ENCODE measurements at regions not wholly inside any gene's neighbourhood (a gene's known extent, or its start where the extent isn't known, plus 50 kb on each side); places are given as distances from the start of the nearest gene placed in this dataset.

DNA sequence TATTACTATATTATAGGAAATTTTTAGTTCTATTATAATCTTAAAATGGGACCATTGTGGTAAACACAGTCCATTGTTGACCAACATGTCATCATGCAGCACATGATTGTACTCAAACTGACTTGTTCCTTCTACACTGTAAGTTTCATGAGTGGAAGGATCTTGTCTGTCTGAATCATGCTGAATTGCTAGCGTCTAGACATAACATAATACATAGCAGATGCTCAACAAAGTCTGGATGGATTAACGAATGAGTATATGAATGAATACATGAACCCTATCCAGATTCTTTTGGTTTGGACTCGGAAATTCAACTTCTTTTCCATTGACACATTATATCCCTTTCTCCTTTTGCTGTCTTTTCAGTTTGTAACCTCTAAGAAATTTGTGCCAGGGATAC, 429.2 kb upstream of the SGCD start:
- Histone ChIP-seq H3K4me3 (ENCODE audit: low read depth, low read length) (no peak overlapping the region), H3K27ac (no peak overlapping the region), H3K27me3 (ENCODE audit: insufficient read depth, low read depth, severe bottlenecking) (no peaks in the 10 kb centered on the region), H3K36me3 (no peaks in the 10 kb centered on the region), H3K9me3 (ENCODE audit: severe bottlenecking) (no peaks in the 10 kb centered on the region)
- no peak for DNase-seq
- no peak for TF ChIP-seq CTCF (IDR thresholded peaks at IDR 0.05; ENCODE audit: low read depth, low read length)

- Histone ChIP-seq H3K27me3 (ENCODE audit: insufficient read depth, low read depth, severe bottlenecking) (no peaks in the 10 kb centered on the region), H3K36me3 (no peaks in the 10 kb centered on the region), H3K27ac (no peak overlapping the region), H3K9me3 (ENCODE audit: severe bottlenecking) (no peaks in the 10 kb centered on the region), H3K4me3 (ENCODE audit: low read depth, low read length) (no peak overlapping the region)
- DNase-seq: no peak
- no peak for TF ChIP-seq CTCF (IDR thresholded peaks at IDR 0.05; ENCODE audit: low read depth, low read length)
Observed at GRCh38 chr5:155898284-155898683, 428.7 kb upstream of the SGCD start.

DNA sequence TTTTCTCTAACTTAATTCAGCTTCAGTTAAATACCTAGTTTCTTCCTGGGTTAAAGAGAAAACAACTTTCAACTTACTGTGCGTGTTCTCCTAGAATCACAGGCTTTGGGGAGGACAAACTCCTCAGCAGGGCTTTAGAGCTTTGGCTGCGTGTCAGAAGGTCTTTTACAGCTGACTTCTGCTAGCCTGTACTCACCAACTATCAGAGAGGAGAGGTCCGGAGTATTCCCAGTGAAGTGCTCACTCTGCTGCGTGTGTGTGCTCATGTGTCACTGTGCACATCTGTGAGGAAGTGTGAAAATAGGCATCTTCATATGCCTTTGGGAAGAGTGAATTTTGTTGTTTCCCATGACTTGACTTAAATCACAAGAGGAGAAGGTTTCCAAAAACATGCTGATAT, 423.2 kb upstream of the SGCD start:
- Histone ChIP-seq H3K27me3 (ENCODE audit: insufficient read depth, low read depth, severe bottlenecking) (no peaks in the 10 kb centered on the region), H3K27ac (no peak overlapping the region), H3K4me3 (ENCODE audit: low read depth, low read length) (no peak overlapping the region), H3K36me3 (no peaks in the 10 kb centered on the region), H3K9me3 (ENCODE audit: severe bottlenecking) (no peaks in the 10 kb centered on the region)
- DNase-seq: no peak
- no peak for TF ChIP-seq CTCF (IDR thresholded peaks at IDR 0.05; ENCODE audit: low read depth, low read length)

DNA sequence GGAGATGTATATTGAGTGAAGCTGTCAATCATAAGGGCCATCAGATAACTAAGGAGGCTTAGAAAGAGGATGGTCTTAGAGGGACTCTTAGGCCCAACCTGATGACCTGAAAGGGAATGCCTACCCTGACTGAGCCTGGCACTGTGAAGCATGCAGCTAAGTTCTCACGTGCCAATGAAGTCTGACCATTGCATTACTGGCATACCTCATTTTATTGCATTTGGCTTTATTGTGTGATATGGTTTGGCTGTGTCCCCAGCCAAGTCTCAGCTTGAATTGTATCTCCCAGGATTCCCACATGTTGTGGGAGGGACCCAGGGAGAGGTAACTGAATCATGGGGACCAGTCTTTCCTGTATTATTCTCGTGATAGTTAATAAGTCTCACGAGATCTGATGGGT, 421.6 kb upstream of the SGCD start:
- Histone ChIP-seq H3K27ac (no peak overlapping the region), H3K36me3 (no peaks in the 10 kb centered on the region), H3K27me3 (ENCODE audit: insufficient read depth, low read depth, severe bottlenecking) (no peaks in the 10 kb centered on the region), H3K9me3 (ENCODE audit: severe bottlenecking) (no peaks in the 10 kb centered on the region), H3K4me3 (ENCODE audit: low read depth, low read length) (no peak overlapping the region)
- no peak for TF ChIP-seq CTCF (IDR thresholded peaks at IDR 0.05; ENCODE audit: low read depth, low read length)
- no peak for DNase-seq

DNA sequence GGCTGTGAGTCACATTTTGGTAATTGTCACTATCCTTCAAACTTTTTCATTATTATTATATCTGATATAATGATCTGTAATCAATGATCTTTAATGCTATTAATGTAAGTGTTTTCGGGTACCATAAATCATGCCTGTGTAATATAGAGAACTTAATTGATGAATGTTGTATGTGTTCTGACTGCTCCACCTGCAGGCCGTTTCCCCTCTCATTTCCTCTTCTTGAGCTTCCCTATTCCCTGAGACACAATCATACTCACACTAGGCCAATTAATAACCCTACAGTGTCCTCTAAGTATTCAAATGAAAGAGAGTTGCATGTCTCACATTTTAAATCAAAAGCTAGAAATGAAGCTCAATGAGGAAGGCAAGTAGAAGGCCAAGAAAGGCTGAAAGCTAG, 420.9 kb upstream of the SGCD start:
- H3K27me3 ChIP-seq (ENCODE audit: insufficient read depth, low read depth, severe bottlenecking): no peaks in the 10 kb centered on the region
- H3K4me3 ChIP-seq (ENCODE audit: low read depth, low read length): no peak overlapping the region
- DNase-seq: peak; percentile 11
- no peak overlapping the region for H3K27ac ChIP-seq
- TF ChIP-seq CTCF (IDR thresholded peaks at IDR 0.05; ENCODE audit: low read depth, low read length): 0 out of 2 replicates have a peak, but pooled peaks have one; percentile 23
- H3K9me3 ChIP-seq (ENCODE audit: severe bottlenecking): no peaks in the 10 kb centered on the region
- H3K36me3 ChIP-seq: no peaks in the 10 kb centered on the region

GRCh38 chr5:155908543-155908942, 418.4 kb upstream of the SGCD start:
- H3K4me3 ChIP-seq (ENCODE audit: low read depth, low read length): no peak overlapping the region
- no peak overlapping the region for H3K27ac ChIP-seq
- H3K36me3 ChIP-seq: no peaks in the 10 kb centered on the region
- no peak for DNase-seq
- no peaks in the 10 kb centered on the region for H3K27me3 ChIP-seq (ENCODE audit: insufficient read depth, low read depth, severe bottlenecking)
- no peak for TF ChIP-seq CTCF (IDR thresholded peaks at IDR 0.05; ENCODE audit: low read depth, low read length)
- no peaks in the 10 kb centered on the region for H3K9me3 ChIP-seq (ENCODE audit: severe bottlenecking)

Measured in WERI-Rb-1 (cell line).